B cell (primary cell): ENCODE measurements at regions not wholly inside any gene's neighbourhood (a gene's known extent, or its start where the extent isn't known, plus 50 kb on each side); places are given as distances from the start of the nearest gene placed in this dataset.

Experiments used
- ATAC-seq: fragments of 200-7000 bp; cut with Tn5 transposase; one replicate; pipeline ENCODE4 v1.10.0; 2021; ENCODE audit warnings: low read depth, mild to moderate bottlenecking, moderate number of reproducible peaks, moderate library complexity
- CTCF ChIA-PET: fragments of 350-600 bp; sonication (Branson Sonifier 250); formaldehyde crosslinking; loops from one replicate; lab custom pipeline; 2021; ENCODE audit warnings: antibody characterized with exemption, inconsistent platforms; lab: Charles Lee
- POLR2A ChIA-PET: fragments of 350-600 bp; sonication (Branson Sonifier 250); formaldehyde crosslinking; loops from one replicate; lab custom pipeline; 2021; ENCODE audit warnings: antibody characterized with exemption; lab: Charles Lee
- DNase-seq: peaks from one replicate; pipeline ENCODE4 v3.0.0; 2013
- H2AFZ ChIP-seq: 2 replicates; pipeline ENCODE4 v1.6.1; 2012; ENCODE audit warnings: mild to moderate bottlenecking, low read depth, low read length; ENCODE audit not compliant: insufficient read depth, poor library complexity, severe bottlenecking
- H3K27ac ChIP-seq, 2 donors: 1 replicate in 1 of 2; 2 replicates in 1 of 2; pipeline ENCODE4 v1.5.1; 2012 to 2013; ENCODE audit warnings: low read length in 2 of 2, mild to moderate bottlenecking in 2 of 2, moderate library complexity in 1 of 2
- H3K27me3 ChIP-seq, 4 experiments: fragments of 200-600 bp in 1 of 4; sonication (generic) in 1 of 4; replicated peaks in 1 of 4; 1 replicate in 2 of 4; 2 replicates in 2 of 4; pipeline versions ENCODE4 v1.6.1 to v1.7.0; 2013 to 2016; ENCODE audit warnings: low read length in 3 of 4, mild to moderate bottlenecking in 2 of 4, mixed read lengths in 1 of 4, moderate library complexity in 1 of 4; ENCODE audit not compliant: insufficient read depth in 4 of 4, control insufficient read depth in 3 of 4; ENCODE audit errors: control extremely low read depth in 1 of 4
- H3K36me3 ChIP-seq, 2 experiments: replicated peaks in 1 of 2; 1 replicate in 1 of 2; 2 replicates in 1 of 2; pipeline versions ENCODE4 v1.6.1 to v1.7.1; 2013; ENCODE audit warnings: low read length in 1 of 2; ENCODE audit not compliant: insufficient read depth in 2 of 2, control insufficient read depth in 1 of 2; ENCODE audit errors: control extremely low read depth in 1 of 2, extremely low read depth in 1 of 2
- H3K4me1 ChIP-seq, 2 donors: fragments of 200-600 bp in 1 of 2; sonication (generic) in 1 of 2; 1 replicate in 1 of 2; 2 replicates in 1 of 2; pipeline versions ENCODE4 v1.5.1 to v1.6.1; 2013 to 2017; ENCODE audit warnings: low read length in 2 of 2; ENCODE audit not compliant: control insufficient read depth in 2 of 2, insufficient read depth in 2 of 2
- H3K4me2 ChIP-seq: replicated peaks from 2 replicates; pipeline ENCODE3; 2012; ENCODE audit warnings: mild to moderate bottlenecking, low read depth, low read length; ENCODE audit not compliant: poor library complexity, severe bottlenecking
- H3K4me3 ChIP-seq, 5 experiments: fragments of 200-600 bp in 1 of 5; sonication (generic) in 1 of 5; 1 replicate in 3 of 5; 2 replicates in 2 of 5; pipeline versions ENCODE4 v1.5.1 to v1.7.0; 2011 to 2016; ENCODE audit warnings: low read length in 4 of 5, mild to moderate bottlenecking in 4 of 5, low read depth in 2 of 5, control low read depth in 1 of 5, moderate library complexity in 1 of 5; ENCODE audit not compliant: insufficient read depth in 1 of 5; ENCODE audit errors: control extremely low read depth in 1 of 5, extremely low read depth in 1 of 5
- H3K79me2 ChIP-seq: fragments of 200-600 bp; sonication (generic); one replicate; pipeline ENCODE4 v1.6.0; 2016; ENCODE audit warnings: low read length; ENCODE audit not compliant: control insufficient read depth, insufficient read depth
- H3K9ac ChIP-seq: fragments of 200-600 bp; sonication (generic); 2 replicates; pipeline ENCODE4 v1.6.1; 2017; ENCODE audit warnings: mild to moderate bottlenecking, low read length, moderate library complexity
- H3K9me3 ChIP-seq, 3 donors: one replicate each; pipeline versions ENCODE4 v1.6.1 to v1.7.1; 2013; ENCODE audit warnings: low read length in 2 of 3; ENCODE audit not compliant: control insufficient read depth in 2 of 3, insufficient read depth in 1 of 3; ENCODE audit errors: control extremely low read depth in 1 of 3
- H4K20me1 ChIP-seq: 2 replicates; pipeline ENCODE4 v1.6.0; 2012; ENCODE audit warnings: mild to moderate bottlenecking, low read length; ENCODE audit not compliant: insufficient read depth, control insufficient read depth, poor library complexity, severe bottlenecking
- H3K27ac Mint-ChIP-seq: one replicate; pipeline ENCODE4 v1.8.0; 2021; ENCODE audit warnings: mixed read lengths
- H3K27me3 Mint-ChIP-seq: one replicate; pipeline ENCODE4 v1.8.0; 2021; ENCODE audit warnings: mixed read lengths
- H3K4me1 Mint-ChIP-seq: one replicate; pipeline ENCODE4 v1.8.0; 2021; ENCODE audit warnings: mixed read lengths
- H3K4me3 Mint-ChIP-seq: one replicate; pipeline ENCODE4 v1.8.0; 2021; ENCODE audit warnings: mixed read lengths
- H3K9me3 Mint-ChIP-seq: one replicate; pipeline ENCODE4 v1.8.0; 2022; ENCODE audit warnings: mixed read lengths; ENCODE audit not compliant: insufficient read depth
- EZH2 ChIP-seq: IDR thresholded peaks from 2 replicates; pipeline ENCODE4 v1.6.1; 2012; ENCODE audit warnings: borderline replicate concordance, low read depth, mild to moderate bottlenecking, moderate library complexity, low read length; ENCODE audit not compliant: insufficient read depth, poor library complexity, severe bottlenecking
- whole genome bisulfite sequencing: methylation state at CpG from one replicate; pipeline ENCODE4 v1.1.5; 2013; ENCODE audit warnings: missing lambda C conversion rate; ENCODE audit not compliant: insufficient coverage; 5-methylcytosine and 5-hydroxymethylcytosine counted together
- intact Hi-C: fragments of 100-400 bp; cut with micrococcal nuclease; formaldehyde crosslinking; loops from one replicate; pipeline ENCODE4 v1.10.0; 2022
- TF ChIP-seq, protein P1 (sequence below): fragments of 200-600 bp; IDR thresholded peaks from one replicate; pipeline ENCODE4 v1.8.0; 2022; ENCODE audit warnings: antibody characterized with exemption, mild to moderate bottlenecking

DNA sequence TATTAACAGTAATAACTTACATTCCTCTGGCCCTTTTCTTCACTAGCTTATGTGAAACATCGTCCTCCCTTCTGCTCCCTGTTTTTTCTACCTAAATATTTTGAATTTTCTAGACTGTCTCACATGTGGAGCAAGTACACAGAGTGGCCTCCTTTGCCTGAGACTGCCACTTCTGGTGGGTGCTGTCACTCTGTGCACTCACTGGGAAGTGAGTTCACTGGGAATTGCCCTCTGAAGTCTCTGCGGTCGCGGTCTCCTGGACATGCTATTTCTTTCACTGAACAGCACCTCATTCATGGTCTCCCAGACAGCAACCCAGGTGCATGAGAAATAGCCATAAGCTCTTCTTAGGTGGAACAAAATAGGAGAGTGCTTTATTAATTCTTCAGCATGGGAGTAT is 1179.7 kb upstream of the ADGRL3 start:
- WGBS = 100% methylated on average over 3 of the region's 4 CpGs
- intact Hi-C loops = no loop called here

DNA sequence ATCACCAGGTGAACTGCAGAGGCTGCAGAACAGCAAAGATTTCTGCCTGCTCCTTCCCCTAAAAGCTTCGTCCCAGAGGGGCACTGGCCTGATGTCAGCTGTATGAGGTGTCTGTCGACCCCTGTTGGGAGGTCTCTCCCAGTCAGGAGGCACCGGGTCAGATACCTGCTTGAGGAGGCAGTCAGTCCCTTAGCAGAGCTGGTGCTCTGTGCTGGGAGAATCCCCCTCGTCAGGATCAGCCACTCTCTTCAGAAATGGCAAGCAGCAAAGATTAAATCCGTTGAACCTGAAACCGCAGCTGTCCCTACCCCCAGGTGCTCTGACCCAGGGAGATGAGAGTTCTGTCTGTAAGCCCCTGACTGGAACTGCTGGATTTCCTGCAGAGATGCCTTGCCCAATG is 1166.3 kb upstream of the ADGRL3 start:
- intact Hi-C loops = no loop called here
- H3K4me1 Mint-ChIP-seq = no peaks in the 10 kb centered on the region
- no peaks in the 10 kb centered on the region for H3K79me2 ChIP-seq
- no peaks in the 10 kb centered on the region for H3K27me3 Mint-ChIP-seq
- no peak overlapping the region for H3K27ac Mint-ChIP-seq
- POLR2A ChIA-PET = no interaction called here
- no peaks in the 10 kb centered on the region for H3K4me1 ChIP-seq
- no peak overlapping the region for H3K9ac ChIP-seq
- H4K20me1 ChIP-seq = no peaks in the 10 kb centered on the region
- no peak for TF ChIP-seq EZH2
- TF ChIP-seq, protein P1, sequence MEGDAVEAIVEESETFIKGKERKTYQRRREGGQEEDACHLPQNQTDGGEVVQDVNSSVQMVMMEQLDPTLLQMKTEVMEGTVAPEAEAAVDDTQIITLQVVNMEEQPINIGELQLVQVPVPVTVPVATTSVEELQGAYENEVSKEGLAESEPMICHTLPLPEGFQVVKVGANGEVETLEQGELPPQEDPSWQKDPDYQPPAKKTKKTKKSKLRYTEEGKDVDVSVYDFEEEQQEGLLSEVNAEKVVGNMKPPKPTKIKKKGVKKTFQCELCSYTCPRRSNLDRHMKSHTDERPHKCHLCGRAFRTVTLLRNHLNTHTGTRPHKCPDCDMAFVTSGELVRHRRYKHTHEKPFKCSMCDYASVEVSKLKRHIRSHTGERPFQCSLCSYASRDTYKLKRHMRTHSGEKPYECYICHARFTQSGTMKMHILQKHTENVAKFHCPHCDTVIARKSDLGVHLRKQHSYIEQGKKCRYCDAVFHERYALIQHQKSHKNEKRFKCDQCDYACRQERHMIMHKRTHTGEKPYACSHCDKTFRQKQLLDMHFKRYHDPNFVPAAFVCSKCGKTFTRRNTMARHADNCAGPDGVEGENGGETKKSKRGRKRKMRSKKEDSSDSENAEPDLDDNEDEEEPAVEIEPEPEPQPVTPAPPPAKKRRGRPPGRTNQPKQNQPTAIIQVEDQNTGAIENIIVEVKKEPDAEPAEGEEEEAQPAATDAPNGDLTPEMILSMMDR = no peak
- CTCF ChIA-PET = no interaction called here
- no peak overlapping the region for H3K4me3 ChIP-seq
- H3K9me3 ChIP-seq = peaks cover 0 to 8% (median 0%) of the 10 kb centered on the region in 3 donors
- no peak overlapping the region for H2AFZ ChIP-seq
- H3K36me3 ChIP-seq = no peaks in the 10 kb centered on the region
- H3K27ac ChIP-seq = no peak overlapping the region
- DNase-seq (no peak), ATAC-seq (no peak)
- no peak overlapping the region for H3K4me3 Mint-ChIP-seq
- 85% methylated on average over 6 of the region's 6 CpGs for WGBS
- H3K4me2 ChIP-seq = no peak overlapping the region
- no peaks in the 10 kb centered on the region for H3K27me3 ChIP-seq
- H3K9me3 Mint-ChIP-seq = peaks cover 3% of the 10 kb centered on the region

More for the DNA sequence above, 1179.7 kb upstream of the ADGRL3 start:
- ChIA-PET POLR2A (no interaction called here), CTCF (no interaction called here)
- H3K4me1 ChIP-seq = no peaks in the 10 kb centered on the region
- no peaks in the 10 kb centered on the region for H3K79me2 ChIP-seq
- Mint-ChIP-seq H3K4me1 (no peaks in the 10 kb centered on the region), H3K27me3 (no peaks in the 10 kb centered on the region), H3K9me3 (no peaks in the 10 kb centered on the region), H3K27ac (no peak overlapping the region), H3K4me3 (no peak overlapping the region)
- no peak for ATAC-seq
- H3K4me3 ChIP-seq = no peak overlapping the region
- H3K36me3 ChIP-seq = no peaks in the 10 kb centered on the region
- no peak for DNase-seq
- no peak overlapping the region for H3K9ac ChIP-seq
- no peak overlapping the region for H2AFZ ChIP-seq
- H3K27ac ChIP-seq = no peak overlapping the region
- no peaks in the 10 kb centered on the region for H3K27me3 ChIP-seq
- H4K20me1 ChIP-seq = no peaks in the 10 kb centered on the region
- TF ChIP-seq EZH2 = no peak
- TF ChIP-seq, protein P1 = no peak
- no peaks in the 10 kb centered on the region for H3K9me3 ChIP-seq
- H3K4me2 ChIP-seq = no peak overlapping the region
